ENCODE measurements at regions not wholly inside any gene's neighbourhood (a gene's known extent, or its start where the extent isn't known, plus 50 kb on each side); places are given as distances from the start of the nearest gene placed in this dataset.

- TF ChIP-seq CTCF (IDR thresholded peaks at IDR 0.05; ENCODE audit: low read depth, low read length, missing input control): no peak
- TF ChIP-seq REST (IDR thresholded peaks at IDR 0.05): no peak
- no peak for TF ChIP-seq FOXA1 (IDR thresholded peaks at IDR 0.05)
- no peak for TF ChIP-seq RAD21 (IDR thresholded peaks at IDR 0.05)
- no peak for TF ChIP-seq ZBTB33 (IDR thresholded peaks at IDR 0.05)
- no peak for TF ChIP-seq TAF1 (conservative IDR thresholded peaks at IDR 0.05)
- TF ChIP-seq MAX (IDR thresholded peaks at IDR 0.05): no peak
- TF ChIP-seq ATF3 (IDR thresholded peaks at IDR 0.05): no peak
- no peak for TF ChIP-seq YY1 (IDR thresholded peaks at IDR 0.05)
- TF ChIP-seq EGR1 (IDR thresholded peaks at IDR 0.05; ENCODE audit: low read depth in 2 of 2): no peak
Observed at GRCh38 chr10:4457597-4457996, 368.4 kb upstream of the AKR1E2 start.

All from liver (tissue), 3 donors.